HEK293 (cell line): ENCODE measurements at regions not wholly inside any gene's neighbourhood (a gene's known extent, or its start where the extent isn't known, plus 50 kb on each side); places are given as distances from the start of the nearest gene placed in this dataset.
A peak's percentile ranks its signal among the peaks of the same experiment; 100 is the strongest.

Experiments
- CTCF ChIA-PET: fragments of 350-600 bp; formaldehyde crosslinking; extraction: SDS; loops from one replicate; lab custom pipeline; 2021; ENCODE audit warnings: antibody characterized with exemption; lab: Yijun Ruan, JAX
- POLR2A ChIA-PET: fragments of 300-600 bp; formaldehyde crosslinking; extraction: SDS; loops from one replicate; lab custom pipeline; 2020; ENCODE audit warnings: antibody characterized with exemption, inconsistent platforms; lab: Yijun Ruan, JAX
- H3K27ac ChIP-seq: fragments of 200-500 bp; sonication (Bioruptor generic); 2 replicates; pipeline ENCODE4 v1.5.1; 2014; ENCODE audit warnings: low read depth, low read length, control low read depth, inconsistent platforms; ENCODE audit errors: extremely low read depth
- H3K36me3 ChIP-seq, 2 experiments: fragments of 200-500 bp in 1 of 2; sonication (Bioruptor generic) in 1 of 2; 1 replicate in 1 of 2; 2 replicates in 1 of 2; pipeline ENCODE4 v1.5.1; 2014 to 2017; ENCODE audit warnings: inconsistent platforms in 2 of 2, low read length in 2 of 2; ENCODE audit not compliant: control insufficient read depth in 2 of 2, insufficient read depth in 1 of 2
- H3K4me1 ChIP-seq: fragments of 200-500 bp; sonication (Bioruptor generic); 2 replicates; pipeline ENCODE4 v1.5.1; 2014; ENCODE audit warnings: mild to moderate bottlenecking, low read length, inconsistent platforms; ENCODE audit not compliant: control insufficient read depth, insufficient read depth
- H3K4me3 ChIP-seq: 2 replicates; pipeline ENCODE4 v1.5.1; 2011; ENCODE audit warnings: low read depth, mild to moderate bottlenecking, control low read depth, low read length, moderate library complexity
- H3K9me3 ChIP-seq: fragments of 200-500 bp; sonication (Bioruptor generic); 2 replicates; pipeline ENCODE4 v1.5.1; 2014; ENCODE audit warnings: low read depth, low read length, inconsistent platforms; ENCODE audit not compliant: control insufficient read depth, insufficient read depth
- BCL11A ChIP-seq: fragments of 450-650 bp; formaldehyde crosslinking; IDR thresholded peaks from 2 replicates; pipeline ENCODE4 v1.5.1; 2016; ENCODE audit warnings: low read depth, missing biosample characterization, missing genetic modification characterization
- ZBTB21 ChIP-seq: fragments of 450-650 bp; formaldehyde crosslinking; IDR thresholded peaks from 2 replicates; pipeline ENCODE4 v1.5.1; 2017; ENCODE audit warnings: missing biosample characterization, missing genetic modification characterization
- ZNF266 ChIP-seq: fragments of 450-650 bp; formaldehyde crosslinking; IDR thresholded peaks from 2 replicates; pipeline ENCODE4 v1.5.1; 2016; ENCODE audit warnings: missing biosample characterization, missing genetic modification characterization, low read depth
- ZNF280D ChIP-seq: fragments of 450-650 bp; formaldehyde crosslinking; IDR thresholded peaks from 2 replicates; pipeline ENCODE4 v1.5.1; 2016; ENCODE audit warnings: missing biosample characterization, missing genetic modification characterization
- ZNF366 ChIP-seq: fragments of 450-650 bp; formaldehyde crosslinking; conservative IDR thresholded peaks from 2 replicates; pipeline ENCODE4 v1.5.1; 2016; ENCODE audit warnings: missing biosample characterization, missing genetic modification characterization
- ZNF449 ChIP-seq: fragments of 450-650 bp; formaldehyde crosslinking; IDR thresholded peaks from 2 replicates; pipeline ENCODE4 v1.5.1; 2017; ENCODE audit warnings: missing biosample characterization, mild to moderate bottlenecking, missing genetic modification characterization, moderate library complexity
- ZNF510 ChIP-seq: fragments of 450-650 bp; formaldehyde crosslinking; IDR thresholded peaks from 2 replicates; pipeline ENCODE4 v1.5.1; 2018; ENCODE audit warnings: mild to moderate bottlenecking, missing genetic modification characterization, missing biosample characterization; ENCODE audit not compliant: insufficient replicate concordance
- ZNF518A ChIP-seq: fragments of 450-650 bp; formaldehyde crosslinking; conservative IDR thresholded peaks from 2 replicates; pipeline ENCODE4 v1.5.1; 2016; ENCODE audit warnings: low read depth, missing biosample characterization, missing genetic modification characterization
- ZNF670 ChIP-seq: fragments of 450-650 bp; formaldehyde crosslinking; IDR thresholded peaks from 2 replicates; pipeline ENCODE4 v1.5.1; 2016; ENCODE audit warnings: missing biosample characterization, missing genetic modification characterization, low read depth
- ZNF76 ChIP-seq: fragments of 450-650 bp; formaldehyde crosslinking; IDR thresholded peaks from 2 replicates; pipeline ENCODE4; 2016; ENCODE audit warnings: low read depth, missing biosample characterization, missing genetic modification characterization, borderline replicate concordance
- ZNF776 ChIP-seq: fragments of 450-650 bp; formaldehyde crosslinking; IDR thresholded peaks from 2 replicates; pipeline ENCODE4 v1.5.0; 2017; ENCODE audit warnings: missing biosample characterization, missing genetic modification characterization, borderline replicate concordance

- TF ChIP-seq ZNF518A (tag by site-specific recombination): no peak
These were observed 663.5 kb downstream of the EPM2A start (continued) for GRCh38 chr6:145071836-145072235.

GRCh38 chr6:145073811-145074210 is 661.5 kb downstream of the EPM2A start:
- no peaks in the 10 kb centered on the region for H3K9me3 ChIP-seq
- TF ChIP-seq ZNF280D (tag by site-specific recombination) (no peak), ZNF670 (tag by site-specific recombination) (no peak), ZNF76 (no peak), ZNF510 (tag by site-specific recombination) (no peak), BCL11A (no peak), ZNF776 (tag by site-specific recombination) (no peak), ZNF449 (tag by site-specific recombination) (no peak)
- H3K36me3 ChIP-seq: no peaks in the 10 kb centered on the region
- ChIA-PET POLR2A (no interaction called here), CTCF (no interaction called here)
- no peak overlapping the region for H3K4me3 ChIP-seq
- H3K4me1 ChIP-seq: no peaks in the 10 kb centered on the region
- H3K27ac ChIP-seq: no peak overlapping the region

- CTCF ChIA-PET: interaction anchor here (1.3 kb wide), 1 partner anchor 19 kb away, joined by 5 read pairs; no protein-coding TSS in a partner anchor
- Histone ChIP-seq H3K4me1 (no peaks in the 10 kb centered on the region), H3K9me3 (no peaks in the 10 kb centered on the region), H3K27ac (no peak overlapping the region), H3K36me3 (no peaks in the 10 kb centered on the region), H3K4me3 (no peak overlapping the region)
- TF ChIP-seq ZNF366 (tag by site-specific recombination): peak; percentile 73
- no peak for TF ChIP-seq ZBTB21
- TF ChIP-seq ZNF266: 0 out of 2 replicates have a peak, but pooled peaks have one; percentile 10
- POLR2A ChIA-PET: no interaction called here
These were observed 660.5 kb downstream of the EPM2A start for GRCh38 chr6:145074805-145075204.
